CD14-positive monocyte (primary cell): ENCODE measurements at regions not wholly inside any gene's neighbourhood (a gene's known extent, or its start where the extent isn't known, plus 50 kb on each side); places are given as distances from the start of the nearest gene placed in this dataset.
A peak's percentile ranks its signal among the peaks of the same experiment; 100 is the strongest.

ENCODE experiments used
- DNase-seq, 3 donors: peaks; one replicate each; pipeline ENCODE4 v3.0.0-alpha.2; 2011 to 2022
- H2AFZ ChIP-seq: 2 replicates; pipeline ENCODE4 v1.6.0; 2012; ENCODE audit warnings: mild to moderate bottlenecking, low read depth, low read length, inconsistent platforms; ENCODE audit not compliant: insufficient read depth, poor library complexity, severe bottlenecking
- H3K27ac ChIP-seq, 2 donors: 1 replicate in 1 of 2; 2 replicates in 1 of 2; pipeline ENCODE4 v1.5.1; 2012 to 2013; ENCODE audit warnings: low read length in 2 of 2, control low read depth in 1 of 2, inconsistent platforms in 1 of 2, low read depth in 1 of 2, mild to moderate bottlenecking in 1 of 2
- H3K27me3 ChIP-seq, 2 donors: one replicate each; pipeline versions ENCODE4 v1.6.0 to v1.6.1; 2011 to 2013; ENCODE audit warnings: low read length in 2 of 2; ENCODE audit not compliant: control insufficient read depth in 2 of 2, insufficient read depth in 2 of 2
- H3K36me3 ChIP-seq, 2 donors: replicated peaks in 1 of 2; 1 replicate in 1 of 2; 2 replicates in 1 of 2; pipeline versions ENCODE4 v1.5.1 to v1.6.1; 2012 to 2013; ENCODE audit warnings: low read length in 2 of 2, control low read depth in 1 of 2, inconsistent platforms in 1 of 2, mild to moderate bottlenecking in 1 of 2; ENCODE audit not compliant: insufficient read depth in 2 of 2, control insufficient read depth in 1 of 2
- H3K4me1 ChIP-seq, 2 donors: 1 replicate in 1 of 2; 2 replicates in 1 of 2; pipeline versions ENCODE4 v1.5.1 to v1.6.1; 2012 to 2013; ENCODE audit warnings: low read length in 2 of 2, control low read depth in 1 of 2, inconsistent platforms in 1 of 2, mild to moderate bottlenecking in 1 of 2, moderate library complexity in 1 of 2; ENCODE audit not compliant: insufficient read depth in 2 of 2, control insufficient read depth in 1 of 2
- H3K4me2 ChIP-seq: replicated peaks from 2 replicates; pipeline ENCODE3; 2012; ENCODE audit warnings: low read length, moderate library complexity, mild to moderate bottlenecking; ENCODE audit not compliant: poor library complexity, severe bottlenecking; ENCODE audit errors: extremely low read depth
- H3K4me3 ChIP-seq, 3 experiments: fragments of 200-600 bp in 1 of 3; sonication (generic) in 1 of 3; replicated peaks in 1 of 3; 1 replicate in 2 of 3; 2 replicates in 1 of 3; pipeline ENCODE4 v1.5.1; 2011 to 2013; ENCODE audit warnings: low read length in 3 of 3, mild to moderate bottlenecking in 3 of 3, control low read depth in 2 of 3, low read depth in 2 of 3, inconsistent platforms in 1 of 3, moderate library complexity in 1 of 3
- H3K79me2 ChIP-seq: 2 replicates; pipeline ENCODE4 v1.6.0; 2012; ENCODE audit warnings: mild to moderate bottlenecking, control low read depth, inconsistent platforms, low read length, moderate library complexity; ENCODE audit not compliant: insufficient read depth
- H3K9ac ChIP-seq: 2 replicates; pipeline ENCODE4 v1.6.0; 2017; ENCODE audit warnings: low read length, mild to moderate bottlenecking; ENCODE audit not compliant: insufficient read depth, poor library complexity, severe bottlenecking
- H3K9me3 ChIP-seq, 2 donors: replicated peaks in 1 of 2; 1 replicate in 1 of 2; 2 replicates in 1 of 2; pipeline versions ENCODE4 v1.5.1 to v1.6.1; 2012 to 2013; ENCODE audit warnings: low read length in 2 of 2, control low read depth in 1 of 2; ENCODE audit not compliant: control insufficient read depth in 1 of 2, insufficient read depth in 1 of 2
- H4K20me1 ChIP-seq: 2 replicates; pipeline ENCODE4 v1.6.0; 2012; ENCODE audit warnings: mild to moderate bottlenecking, low read length, control low read depth, moderate library complexity; ENCODE audit not compliant: insufficient read depth
- H3K27ac Mint-ChIP-seq, 7 donors: one replicate each; pipeline ENCODE4 v1.8.0; 2020; ENCODE audit warnings: mild to moderate bottlenecking in 7 of 7, mixed read lengths in 7 of 7, moderate library complexity in 6 of 7, inconsistent platforms in 2 of 7
- H3K27me3 Mint-ChIP-seq, 3 donors: one replicate each; pipeline ENCODE4 v1.8.0; 2021 to 2022; ENCODE audit warnings: low read depth in 3 of 3, mild to moderate bottlenecking in 3 of 3, mixed read lengths in 3 of 3, moderate library complexity in 3 of 3, inconsistent platforms in 1 of 3
- H3K36me3 Mint-ChIP-seq, 2 donors: one replicate each; pipeline ENCODE4 v1.8.0; 2020; ENCODE audit warnings: mixed read lengths in 2 of 2, inconsistent platforms in 1 of 2, mild to moderate bottlenecking in 1 of 2
- H3K4me1 Mint-ChIP-seq: one replicate; pipeline ENCODE4 v1.8.0; 2020; ENCODE audit warnings: mild to moderate bottlenecking, mixed read lengths
- H3K4me3 Mint-ChIP-seq, 2 donors: one replicate each; pipeline ENCODE4 v1.8.0; 2020; ENCODE audit warnings: mild to moderate bottlenecking in 2 of 2, mixed read lengths in 2 of 2, moderate library complexity in 1 of 2
- H3K9me3 Mint-ChIP-seq, 7 donors: one replicate each; pipeline ENCODE4 v1.8.0; 2020 to 2022; ENCODE audit warnings: mixed read lengths in 7 of 7, mild to moderate bottlenecking in 6 of 7, moderate library complexity in 6 of 7, inconsistent platforms in 2 of 7
- WGBS: methylation state at CpG from one replicate; pipeline ENCODE4 v1.1.5; 2013; ENCODE audit warnings: missing lambda C conversion rate; ENCODE audit not compliant: insufficient coverage; 5-methylcytosine and 5-hydroxymethylcytosine counted together
- intact Hi-C, 2 donors: fragments of 100-400 bp; cut with micrococcal nuclease; formaldehyde crosslinking; loops; one replicate each; pipeline versions ENCODE4 v1.15.0 to v1.15.1; 2023
- TF ChIP-seq, protein P1 (sequence below): fragments of 200-600 bp; IDR thresholded peaks from one replicate; pipeline ENCODE4 v1.8.0; 2022; ENCODE audit warnings: antibody characterized with exemption, mild to moderate bottlenecking

DNA sequence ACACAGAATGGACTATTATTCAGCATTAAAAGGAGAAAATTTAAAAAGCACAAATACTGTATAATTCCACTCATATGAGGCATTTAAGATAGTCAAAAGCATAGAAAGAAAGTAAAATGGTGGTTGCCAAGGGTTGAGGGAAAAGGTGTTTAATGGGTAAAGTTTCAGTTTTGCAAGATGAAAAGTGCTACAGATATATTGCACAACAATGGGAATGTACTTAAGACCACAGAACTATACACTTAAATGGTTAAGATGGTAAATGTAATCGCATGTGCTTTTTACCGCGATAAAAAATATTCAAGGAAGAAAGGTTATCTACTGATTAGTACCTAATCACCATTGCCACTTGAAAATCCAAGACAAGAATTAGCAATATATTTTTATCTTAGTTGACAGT is 71.8 kb upstream of the NOX3 start:
- intact Hi-C loops, result loop anchor here in 1 of 2 donors (5.0 kb wide), 2 partner anchors 185 to 305 kb away; no protein-coding TSS in a partner anchor
- Histone ChIP-seq H3K4me1 (peaks cover 10 to 11% of the 10 kb centered on the region in 2 donors), H3K36me3 (no peaks in the 10 kb centered on the region), H3K9me3 (no peaks in the 10 kb centered on the region), H3K4me2 (no peak overlapping the region), H3K4me3 (no peak overlapping the region), H2AFZ (no peak overlapping the region), H3K9ac (no peak overlapping the region), H3K79me2 (no peaks in the 10 kb centered on the region), H4K20me1 (no peaks in the 10 kb centered on the region), H3K27ac (no peak overlapping the region), H3K27me3 (no peaks in the 10 kb centered on the region)
- Mint-ChIP-seq H3K27ac (no peak overlapping the region), H3K9me3 (peaks cover 0 to 3% (median 1%) of the 10 kb centered on the region in 7 donors), H3K4me1 (peaks cover 22% of the 10 kb centered on the region), H3K4me3 (no peak overlapping the region), H3K27me3 (peaks cover 0 to 2% (median 0%) of the 10 kb centered on the region in 3 donors), H3K36me3 (no peaks in the 10 kb centered on the region)
- TF ChIP-seq, protein P1, sequence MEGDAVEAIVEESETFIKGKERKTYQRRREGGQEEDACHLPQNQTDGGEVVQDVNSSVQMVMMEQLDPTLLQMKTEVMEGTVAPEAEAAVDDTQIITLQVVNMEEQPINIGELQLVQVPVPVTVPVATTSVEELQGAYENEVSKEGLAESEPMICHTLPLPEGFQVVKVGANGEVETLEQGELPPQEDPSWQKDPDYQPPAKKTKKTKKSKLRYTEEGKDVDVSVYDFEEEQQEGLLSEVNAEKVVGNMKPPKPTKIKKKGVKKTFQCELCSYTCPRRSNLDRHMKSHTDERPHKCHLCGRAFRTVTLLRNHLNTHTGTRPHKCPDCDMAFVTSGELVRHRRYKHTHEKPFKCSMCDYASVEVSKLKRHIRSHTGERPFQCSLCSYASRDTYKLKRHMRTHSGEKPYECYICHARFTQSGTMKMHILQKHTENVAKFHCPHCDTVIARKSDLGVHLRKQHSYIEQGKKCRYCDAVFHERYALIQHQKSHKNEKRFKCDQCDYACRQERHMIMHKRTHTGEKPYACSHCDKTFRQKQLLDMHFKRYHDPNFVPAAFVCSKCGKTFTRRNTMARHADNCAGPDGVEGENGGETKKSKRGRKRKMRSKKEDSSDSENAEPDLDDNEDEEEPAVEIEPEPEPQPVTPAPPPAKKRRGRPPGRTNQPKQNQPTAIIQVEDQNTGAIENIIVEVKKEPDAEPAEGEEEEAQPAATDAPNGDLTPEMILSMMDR, result no peak
- DNase-seq, result no peak
- no CpG with 5 or more reads among the region's 3 CpGs for WGBS

DNA sequence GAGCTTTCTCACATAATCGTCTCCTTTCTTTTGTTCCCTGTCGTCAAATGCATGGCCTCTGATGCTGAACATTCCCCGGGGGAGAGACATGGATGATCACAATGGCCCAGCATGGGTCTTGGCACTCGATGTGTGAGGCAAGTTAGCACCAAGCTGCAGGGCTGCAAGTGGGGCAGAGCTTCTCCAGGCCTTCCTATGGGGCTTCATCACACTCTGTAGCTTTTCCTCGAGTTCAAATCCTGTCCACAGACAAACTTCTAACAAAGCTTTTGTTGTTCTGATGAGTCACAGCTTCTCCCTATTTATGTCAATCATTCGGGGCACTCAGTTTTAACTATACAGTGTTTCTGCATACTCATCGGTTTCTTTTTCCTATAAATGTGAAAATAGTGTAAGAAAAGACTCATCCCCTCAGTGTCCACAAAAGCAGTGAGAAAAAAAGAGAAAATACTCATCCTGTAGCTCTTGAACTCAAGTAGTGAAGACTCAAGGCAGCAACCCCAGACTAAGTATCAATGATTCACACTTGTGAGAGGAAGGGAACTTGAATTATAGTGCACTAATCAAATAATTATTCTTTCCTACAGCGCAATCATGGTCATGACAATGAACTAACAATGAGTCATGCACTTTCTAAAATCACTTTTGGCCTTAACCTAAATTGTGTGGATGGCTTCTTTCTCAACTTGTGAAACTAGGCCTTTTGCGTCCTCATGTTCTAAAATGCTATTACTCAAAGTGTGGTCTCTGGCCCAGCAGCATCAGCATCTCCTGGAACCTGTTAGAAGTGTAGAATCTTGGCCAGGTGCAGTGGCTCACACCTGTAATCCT is 68.4 kb upstream of the NOX3 start:
- Mint-ChIP-seq H3K27me3 (peaks cover 0 to 2% (median 2%) of the 10 kb centered on the region in 3 donors), H3K27ac (peak overlapping the region in 3 of 7 donors; percentile 24 to 84 (median 65)), H3K4me1 (peaks cover 10% of the 10 kb centered on the region), H3K36me3 (no peaks in the 10 kb centered on the region), H3K9me3 (peaks cover 0 to 5% (median 3%) of the 10 kb centered on the region in 7 donors), H3K4me3 (no peak overlapping the region)
- Histone ChIP-seq H3K4me1 (peaks cover 2 to 7% of the 10 kb centered on the region in 2 donors), H3K9ac (no peak overlapping the region), H3K79me2 (no peaks in the 10 kb centered on the region), H3K27me3 (no peaks in the 10 kb centered on the region), H3K9me3 (no peaks in the 10 kb centered on the region), H2AFZ (no peak overlapping the region), H4K20me1 (no peaks in the 10 kb centered on the region), H3K4me3 (no peak overlapping the region), H3K36me3 (no peaks in the 10 kb centered on the region), H3K4me2 (no peak overlapping the region), H3K27ac (no peak overlapping the region)
- intact Hi-C loops, result loop anchor here in 1 of 2 donors (5.0 kb wide), 1 partner anchor 107 kb away; no protein-coding TSS in a partner anchor
- peak in 2 of 3 donors; percentile 1 to 16 for DNase-seq
- WGBS, result 82% methylated on average over 5 of the region's 9 CpGs
- TF ChIP-seq, protein P1, result no peak
